H9 (cell line): ENCODE measurements at regions not wholly inside any gene's neighbourhood (a gene's known extent, or its start where the extent isn't known, plus 50 kb on each side); places are given as distances from the start of the nearest gene placed in this dataset.

Experiments
- DNase-seq: peaks from one replicate; pipeline ENCODE4 v3.0.0-alpha.2; 2017
- H2AFZ ChIP-seq: one replicate; pipeline ENCODE4 v1.6.1; 2013; ENCODE audit warnings: mild to moderate bottlenecking, low read length, control low read depth, moderate library complexity
- H2AK5ac ChIP-seq: 2 replicates; pipeline ENCODE4 v1.6.1; 2013; ENCODE audit warnings: low read length, control low read depth, mixed read lengths; ENCODE audit not compliant: insufficient read length
- H2BK120ac ChIP-seq: one replicate; pipeline ENCODE4 v1.6.1; 2013; ENCODE audit warnings: low read depth, mild to moderate bottlenecking, low read length, control low read depth, inconsistent platforms; ENCODE audit not compliant: poor library complexity, severe bottlenecking
- H2BK12ac ChIP-seq: 2 replicates; pipeline ENCODE4 v1.6.1; 2013; ENCODE audit warnings: low read length, control low read depth, mixed read lengths, low read depth; ENCODE audit not compliant: insufficient read length
- H2BK15ac ChIP-seq: 2 replicates; pipeline ENCODE4 v1.6.1; 2013; ENCODE audit warnings: low read depth, low read length, control low read depth
- H2BK20ac ChIP-seq: one replicate; pipeline ENCODE4 v1.6.1; 2013; ENCODE audit warnings: low read depth, mild to moderate bottlenecking, low read length, control low read depth, inconsistent platforms; ENCODE audit not compliant: poor library complexity, severe bottlenecking
- H2BK5ac ChIP-seq: 2 replicates; pipeline ENCODE4 v1.6.1; 2013; ENCODE audit warnings: low read length, control low read depth, mixed read lengths; ENCODE audit not compliant: insufficient read length
- H3K14ac ChIP-seq: 2 replicates; pipeline ENCODE4 v1.6.1; 2013; ENCODE audit warnings: low read length, control low read depth; ENCODE audit not compliant: insufficient read depth
- H3K18ac ChIP-seq: 2 replicates; pipeline ENCODE4 v1.6.1; 2013; ENCODE audit warnings: low read depth, mild to moderate bottlenecking, mixed read lengths, low read length, control low read depth; ENCODE audit not compliant: insufficient read length
- H3K23ac ChIP-seq: 2 replicates; pipeline ENCODE4 v1.6.1; 2013; ENCODE audit warnings: low read length, control low read depth, mixed read lengths, low read depth; ENCODE audit not compliant: insufficient read length
- H3K23me2 ChIP-seq: 2 replicates; pipeline ENCODE4 v1.6.1; 2013; ENCODE audit warnings: low read depth, mild to moderate bottlenecking, mixed read lengths, low read length, control low read depth; ENCODE audit not compliant: insufficient read length, poor library complexity, severe bottlenecking
- H3K27ac ChIP-seq: 2 replicates; pipeline ENCODE4 v1.5.1; 2013; ENCODE audit warnings: low read length, control low read depth, mixed read lengths, low read depth; ENCODE audit not compliant: insufficient read length
- H3K27me3 ChIP-seq: 2 replicates; pipeline ENCODE4 v1.6.1; 2013; ENCODE audit warnings: low read length, control low read depth, inconsistent platforms; ENCODE audit not compliant: insufficient read depth
- H3K4ac ChIP-seq: 2 replicates; pipeline ENCODE4 v1.6.1; 2013; ENCODE audit warnings: low read depth, mild to moderate bottlenecking, control low read depth, inconsistent platforms, low read length, moderate library complexity
- H3K4me1 ChIP-seq: 2 replicates; pipeline ENCODE4 v1.6.1; 2013; ENCODE audit warnings: low read length, control low read depth, inconsistent platforms; ENCODE audit not compliant: insufficient read depth
- H3K4me2 ChIP-seq: 2 replicates; pipeline ENCODE4 v1.6.1; 2013; ENCODE audit warnings: low read length, control low read depth, mixed read lengths; ENCODE audit not compliant: insufficient read length, insufficient read depth
- H3K56ac ChIP-seq: 2 replicates; pipeline ENCODE4 v1.6.1; 2013; ENCODE audit warnings: low read depth, mild to moderate bottlenecking, mixed read lengths, low read length, control low read depth; ENCODE audit not compliant: insufficient read length
- H3K79me1 ChIP-seq: 2 replicates; pipeline ENCODE4 v1.6.1; 2013; ENCODE audit warnings: low read depth, mild to moderate bottlenecking, moderate library complexity, low read length, control low read depth, inconsistent platforms; ENCODE audit not compliant: insufficient read depth, poor library complexity, severe bottlenecking
- H3K79me2 ChIP-seq: 2 replicates; pipeline ENCODE4 v1.6.1; 2013; ENCODE audit warnings: low read length, control low read depth, inconsistent platforms; ENCODE audit not compliant: insufficient read depth
- H3K9ac ChIP-seq: 2 replicates; pipeline ENCODE4 v1.6.1; 2013; ENCODE audit warnings: low read length, control low read depth, mixed read lengths; ENCODE audit not compliant: insufficient read length; ENCODE audit errors: extremely low read depth
- H3K9me3 ChIP-seq: one replicate; pipeline ENCODE4 v1.6.1; 2013; ENCODE audit warnings: low read depth, low read length, inconsistent platforms; ENCODE audit not compliant: control insufficient read depth
- H3T11ph ChIP-seq: one replicate; pipeline ENCODE4 v1.6.1; 2013; ENCODE audit warnings: mild to moderate bottlenecking, low read length, control low read depth, inconsistent platforms
- H4K20me1 ChIP-seq: one replicate; pipeline ENCODE4 v1.6.1; 2013; ENCODE audit not compliant: control insufficient read depth, insufficient read length, insufficient read depth
- H4K5ac ChIP-seq: 2 replicates; pipeline ENCODE4 v1.6.1; 2013; ENCODE audit warnings: low read depth, mild to moderate bottlenecking, mixed read lengths, low read length, control low read depth; ENCODE audit not compliant: insufficient read length
- H4K8ac ChIP-seq: replicated peaks from 2 replicates; pipeline ENCODE4 v1.6.1; 2013; ENCODE audit warnings: low read length, control low read depth, mixed read lengths, low read depth; ENCODE audit not compliant: insufficient read length
- H4K91ac ChIP-seq: 2 replicates; pipeline ENCODE4 v1.6.1; 2013; ENCODE audit warnings: low read depth, mild to moderate bottlenecking, moderate library complexity, mixed read lengths, low read length, control low read depth; ENCODE audit not compliant: insufficient read length
- H3K27ac Mint-ChIP-seq, 3 experiments: 2 replicates in 2 of 3; 3 replicates in 1 of 3; pipeline ENCODE4 v1.8.0; 2020 to 2021; ENCODE audit warnings: mixed read lengths in 3 of 3, mild to moderate bottlenecking in 1 of 3, moderate library complexity in 1 of 3
- H3K27me3 Mint-ChIP-seq: 2 replicates; pipeline ENCODE4 v1.8.0; 2021; ENCODE audit warnings: low read depth, mild to moderate bottlenecking, moderate library complexity, mixed read lengths
- H3K36me3 Mint-ChIP-seq, 3 experiments: 2 replicates in 2 of 3; 3 replicates in 1 of 3; pipeline ENCODE4 v1.8.0; 2020 to 2021; ENCODE audit warnings: low read depth in 3 of 3, mixed read lengths in 3 of 3; ENCODE audit not compliant: insufficient read depth in 1 of 3
- H3K4me1 Mint-ChIP-seq, 2 experiments: 2 replicates each; pipeline ENCODE4 v1.8.0; 2020; ENCODE audit warnings: mixed read lengths in 2 of 2
- H3K4me3 Mint-ChIP-seq, 2 experiments: 2 replicates in 1 of 2; 3 replicates in 1 of 2; pipeline ENCODE4 v1.8.0; 2020 to 2021; ENCODE audit warnings: mild to moderate bottlenecking in 2 of 2, mixed read lengths in 2 of 2, moderate library complexity in 1 of 2
- H3K9me3 Mint-ChIP-seq, 2 experiments: 2 replicates in 1 of 2; 3 replicates in 1 of 2; pipeline ENCODE4 v1.8.0; 2020; ENCODE audit warnings: mild to moderate bottlenecking in 2 of 2, mixed read lengths in 2 of 2, moderate library complexity in 1 of 2
- CTCF ChIP-seq: fragments of 200-600 bp; sonication (generic); conservative IDR thresholded peaks from 3 replicates; pipeline ENCODE4 v1.8.0; 2021; ENCODE audit warnings: antibody characterized with exemption, mild to moderate bottlenecking
- WGBS: extraction: QIAGEN DNeasy Blood & Tissue Kit; methylation state at CpG from one replicate; pipeline ENCODE4 v1.1.7; 2013; ENCODE audit warnings: missing lambda C conversion rate, low lambda C conversion rate, mixed read lengths; ENCODE audit not compliant: insufficient read length; ENCODE audit errors: extremely low coverage; 5-methylcytosine and 5-hydroxymethylcytosine counted together

- Histone ChIP-seq H3K27me3 (no peaks in the 10 kb centered on the region), H3K4me2 (no peak overlapping the region), H4K20me1 (no peaks in the 10 kb centered on the region), H3K14ac (no peak overlapping the region), H3K23ac (no peak overlapping the region), H3K79me1 (no peaks in the 10 kb centered on the region), H3K9me3 (no peaks in the 10 kb centered on the region), H3K27ac (no peak overlapping the region), H2BK20ac (no peak overlapping the region), H2BK120ac (no peak overlapping the region), H2BK5ac (no peak overlapping the region), H2BK12ac (no peak overlapping the region), H2AFZ (no peak overlapping the region), H3K4me1 (no peaks in the 10 kb centered on the region), H3K18ac (no peak overlapping the region), H3T11ph (no peak overlapping the region), H3K79me2 (no peaks in the 10 kb centered on the region), H2BK15ac (no peak overlapping the region), H3K23me2 (no peaks in the 10 kb centered on the region), H4K91ac (no peak overlapping the region), H3K4ac (no peak overlapping the region), H4K8ac (no peak overlapping the region), H3K9ac (no peak overlapping the region), H4K5ac (no peak overlapping the region), H2AK5ac (no peak overlapping the region), H3K56ac (no peak overlapping the region)
- H3K4me1 Mint-ChIP-seq: no peaks in the 10 kb centered on the region
- DNase-seq: no peak
- TF ChIP-seq CTCF: no peak
- H3K27ac Mint-ChIP-seq: no peak overlapping the region
- no CpG with 5 or more reads among the region's 3 CpGs for WGBS
- H3K36me3 Mint-ChIP-seq: 0 out of 7 replicates have a peak, but pooled peaks cover 0 to 3% (median 0%) of the 10 kb centered on the region in 3 experiments
- H3K4me3 Mint-ChIP-seq: no peak overlapping the region
- H3K9me3 Mint-ChIP-seq: no peaks in the 10 kb centered on the region
- H3K27me3 Mint-ChIP-seq: no peaks in the 10 kb centered on the region
Observed at GRCh38 chr1:80925130-80925805, 875.5 kb upstream of the ADGRL2 start.
